Vagina (tissue), 2 donors: ENCODE measurements at regions not wholly inside any gene's neighbourhood (a gene's known extent, or its start where the extent isn't known, plus 50 kb on each side); places are given as distances from the start of the nearest gene placed in this dataset.

ENCODE experiments used
- POLR2A ChIP-seq, 2 donors: fragments of 450-650 bp; IDR thresholded peaks; one replicate each; pipeline ENCODE4 v1.6.1; 2017; ENCODE audit warnings: antibody characterized with exemption in 2 of 2, mild to moderate bottlenecking in 2 of 2, moderate library complexity in 2 of 2
- POLR2AphosphoS5 ChIP-seq, 2 donors: sonication (generic); formaldehyde crosslinking; IDR thresholded peaks; one replicate each; pipeline ENCODE4 v1.9.0; 2017; ENCODE audit warnings: antibody characterized with exemption in 2 of 2, mild to moderate bottlenecking in 2 of 2, low read depth in 1 of 2; ENCODE audit not compliant: insufficient read depth in 1 of 2
- TF ChIP-seq, protein P1 (sequence below), 3 experiments: fragments of 450-650 bp in 2 of 3; fragments of 200-600 bp in 1 of 3; sonication (generic) in 1 of 3; IDR thresholded peaks; one replicate each; pipeline ENCODE4 v1.5.1; 2017 to 2019; ENCODE audit warnings: antibody characterized with exemption in 3 of 3, mild to moderate bottlenecking in 2 of 3, moderate library complexity in 2 of 3

DNA sequence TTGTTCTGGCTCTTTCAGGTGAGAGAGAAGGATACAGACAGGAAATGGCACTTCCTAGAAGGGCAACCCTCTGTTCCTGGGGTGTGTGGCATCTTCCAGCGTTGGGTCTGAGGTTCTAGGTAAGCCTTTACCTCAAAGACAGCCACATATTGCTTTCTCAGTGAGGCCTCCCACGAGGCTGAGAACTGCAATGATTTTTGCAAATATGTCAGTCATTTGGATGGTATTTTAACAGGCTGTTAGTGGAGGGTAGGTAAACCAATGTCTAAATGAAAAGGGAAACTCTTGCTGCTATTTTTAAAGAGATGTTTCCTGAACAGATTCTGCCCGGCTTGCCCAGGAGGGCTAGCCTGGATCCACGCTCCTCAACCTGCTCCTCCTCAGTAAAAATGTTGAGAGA is 240.3 kb upstream of the KLF6 start:
- TF ChIP-seq POLR2A (IDR thresholded peaks at IDR 0.05) = no peak
- TF ChIP-seq, protein P1, sequence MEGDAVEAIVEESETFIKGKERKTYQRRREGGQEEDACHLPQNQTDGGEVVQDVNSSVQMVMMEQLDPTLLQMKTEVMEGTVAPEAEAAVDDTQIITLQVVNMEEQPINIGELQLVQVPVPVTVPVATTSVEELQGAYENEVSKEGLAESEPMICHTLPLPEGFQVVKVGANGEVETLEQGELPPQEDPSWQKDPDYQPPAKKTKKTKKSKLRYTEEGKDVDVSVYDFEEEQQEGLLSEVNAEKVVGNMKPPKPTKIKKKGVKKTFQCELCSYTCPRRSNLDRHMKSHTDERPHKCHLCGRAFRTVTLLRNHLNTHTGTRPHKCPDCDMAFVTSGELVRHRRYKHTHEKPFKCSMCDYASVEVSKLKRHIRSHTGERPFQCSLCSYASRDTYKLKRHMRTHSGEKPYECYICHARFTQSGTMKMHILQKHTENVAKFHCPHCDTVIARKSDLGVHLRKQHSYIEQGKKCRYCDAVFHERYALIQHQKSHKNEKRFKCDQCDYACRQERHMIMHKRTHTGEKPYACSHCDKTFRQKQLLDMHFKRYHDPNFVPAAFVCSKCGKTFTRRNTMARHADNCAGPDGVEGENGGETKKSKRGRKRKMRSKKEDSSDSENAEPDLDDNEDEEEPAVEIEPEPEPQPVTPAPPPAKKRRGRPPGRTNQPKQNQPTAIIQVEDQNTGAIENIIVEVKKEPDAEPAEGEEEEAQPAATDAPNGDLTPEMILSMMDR (IDR thresholded peaks at IDR 0.05) = no peak
- TF ChIP-seq POLR2AphosphoS5 (IDR thresholded peaks at IDR 0.05; ENCODE audit: insufficient read depth in 1 of 2, low read depth in 1 of 2) = no peak
